B cell (primary cell): ENCODE measurements at regions not wholly inside any gene's neighbourhood (a gene's known extent, or its start where the extent isn't known, plus 50 kb on each side); places are given as distances from the start of the nearest gene placed in this dataset.

Source experiments
- CTCF ChIP-seq: fragments of 200-600 bp; IDR thresholded peaks from one replicate; pipeline ENCODE4 v1.8.0; 2022; ENCODE audit warnings: antibody characterized with exemption, mild to moderate bottlenecking
- EZH2 ChIP-seq: IDR thresholded peaks from 2 replicates; pipeline ENCODE4 v1.6.1; 2012; ENCODE audit warnings: borderline replicate concordance, low read depth, mild to moderate bottlenecking, moderate library complexity, low read length; ENCODE audit not compliant: insufficient read depth, poor library complexity, severe bottlenecking

DNA sequence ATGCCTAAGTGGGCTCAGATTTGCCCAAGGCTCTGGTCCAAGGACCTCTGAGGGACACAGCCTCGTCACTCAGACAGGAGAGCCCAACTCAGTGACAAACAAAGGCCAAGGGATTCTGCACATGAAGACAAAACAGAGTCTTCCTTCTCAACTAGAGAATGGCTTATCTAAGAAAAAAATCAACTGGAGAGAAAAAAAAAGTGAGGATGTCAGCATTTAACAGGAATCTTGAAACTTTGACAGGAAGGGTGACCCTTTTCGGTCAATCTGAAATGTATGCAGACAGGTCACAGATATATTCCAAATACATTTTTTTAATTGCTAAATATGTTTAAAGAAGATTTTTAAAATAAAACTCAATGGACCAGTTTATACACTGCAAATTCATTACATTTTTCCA is 154.5 kb downstream of the ETS2 start:
- TF ChIP-seq EZH2 (no peak), CTCF (no peak)
